GM21576 (cell line): ENCODE measurements at regions not wholly inside any gene's neighbourhood (a gene's known extent, or its start where the extent isn't known, plus 50 kb on each side); places are given as distances from the start of the nearest gene placed in this dataset.
"Not testable (repeated sequence)": the region's sequence is repeated elsewhere in the genome, so short reads cannot be mapped to it uniquely, and the experiment has no call there.

Source experiments
- ATAC-seq: cut with Tn5 transposase; IDR thresholded peaks from one replicate; pipeline ENCODE4 v1.9.1; 2021; ENCODE audit warnings: mild to moderate bottlenecking, moderate library complexity; ENCODE audit not compliant: unreplicated experiment

- no peak for ATAC-seq
These were observed 383.6 kb downstream of the SLITRK1 start for GRCh38 chr13:83498481-83499190.

DNA sequence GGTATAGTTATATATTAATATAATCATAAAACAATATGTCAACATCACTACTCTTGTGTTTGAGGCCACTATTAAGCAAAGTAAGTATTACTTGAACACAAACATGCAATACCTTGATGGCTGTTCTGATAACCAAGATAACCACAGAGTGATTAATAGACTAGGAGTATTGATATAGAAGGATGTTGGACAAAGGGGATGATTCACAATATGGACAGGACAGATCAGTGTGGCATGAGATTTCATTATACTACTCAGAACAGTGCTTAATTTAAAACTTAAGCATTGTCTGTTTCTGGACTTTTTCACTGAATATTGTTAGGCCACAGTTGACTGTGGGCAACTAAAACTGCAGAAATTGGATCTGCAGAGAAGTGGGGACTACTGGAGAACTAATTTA is 384.2 kb downstream of the SLITRK1 start:
- no peak for ATAC-seq

- ATAC-seq, result no peak
These were observed 385.8 kb downstream of the SLITRK1 start for GRCh38 chr13:83496501-83496900.

DNA sequence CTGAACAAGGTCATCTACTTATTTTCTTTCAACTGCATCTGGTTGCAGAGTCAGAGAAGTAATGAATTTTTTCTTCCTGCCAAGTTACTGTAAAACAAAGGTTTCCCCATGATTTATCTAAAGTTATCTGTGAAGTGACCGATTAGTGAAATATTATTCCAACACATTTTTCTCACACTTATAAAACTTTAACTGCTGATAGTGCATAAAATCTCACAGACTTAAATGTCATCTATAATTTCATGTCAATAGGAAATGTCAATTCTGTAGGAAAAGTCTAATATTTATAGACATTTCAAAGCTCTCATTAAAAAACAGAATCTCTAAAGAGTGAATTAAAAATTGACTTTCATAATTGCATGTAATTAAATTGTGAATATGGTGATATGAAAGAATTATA is 397.2 kb downstream of the SLITRK1 start:
- ATAC-seq, result no peak

DNA sequence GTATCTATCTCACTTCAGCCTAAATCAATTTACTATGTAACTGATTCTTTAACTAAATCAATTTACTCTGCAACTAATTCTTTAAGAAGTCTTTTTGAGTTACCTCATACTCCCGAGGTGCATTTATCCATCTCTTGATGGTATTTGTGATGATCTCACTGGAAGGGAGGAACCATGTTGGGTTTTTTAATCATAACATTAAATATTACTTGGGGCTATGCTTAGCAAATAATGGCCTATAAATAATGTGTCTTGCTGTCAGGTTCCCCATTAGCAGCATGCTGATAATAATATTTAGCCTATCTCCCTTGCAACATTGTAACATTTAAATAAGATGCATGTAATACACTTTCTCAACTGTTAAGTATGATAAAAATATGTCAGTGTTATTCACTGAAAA is 411.3 kb downstream of the SLITRK1 start:
- no peak for ATAC-seq

- ATAC-seq, result no peak
These were observed 412.0 kb downstream of the SLITRK1 start for GRCh38 chr13:83470133-83470797.

- ATAC-seq, result no peak
These were observed 428.6 kb downstream of the SLITRK1 start for GRCh38 chr13:83453723-83454122.

DNA sequence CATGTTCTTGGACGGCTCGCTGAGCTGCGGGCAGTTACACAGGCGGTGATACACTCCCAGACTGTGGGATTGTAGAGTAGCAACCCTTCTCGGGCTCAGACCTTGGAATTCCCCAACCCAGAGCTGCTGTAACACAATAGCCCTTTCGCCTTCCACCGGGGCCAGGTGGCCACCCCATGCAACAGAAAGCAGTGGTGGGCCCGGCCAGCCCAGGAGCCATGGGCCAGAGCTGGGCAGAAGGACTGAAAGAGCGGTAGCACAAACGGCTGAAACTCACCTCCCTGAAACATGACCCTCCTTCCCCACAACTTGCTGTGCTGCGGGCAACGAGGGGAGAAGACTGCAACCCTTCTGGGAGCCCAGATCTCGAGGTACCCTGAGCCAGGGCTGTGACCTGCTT is 429.0 kb downstream of the SLITRK1 start:
- ATAC-seq, result no peak

DNA sequence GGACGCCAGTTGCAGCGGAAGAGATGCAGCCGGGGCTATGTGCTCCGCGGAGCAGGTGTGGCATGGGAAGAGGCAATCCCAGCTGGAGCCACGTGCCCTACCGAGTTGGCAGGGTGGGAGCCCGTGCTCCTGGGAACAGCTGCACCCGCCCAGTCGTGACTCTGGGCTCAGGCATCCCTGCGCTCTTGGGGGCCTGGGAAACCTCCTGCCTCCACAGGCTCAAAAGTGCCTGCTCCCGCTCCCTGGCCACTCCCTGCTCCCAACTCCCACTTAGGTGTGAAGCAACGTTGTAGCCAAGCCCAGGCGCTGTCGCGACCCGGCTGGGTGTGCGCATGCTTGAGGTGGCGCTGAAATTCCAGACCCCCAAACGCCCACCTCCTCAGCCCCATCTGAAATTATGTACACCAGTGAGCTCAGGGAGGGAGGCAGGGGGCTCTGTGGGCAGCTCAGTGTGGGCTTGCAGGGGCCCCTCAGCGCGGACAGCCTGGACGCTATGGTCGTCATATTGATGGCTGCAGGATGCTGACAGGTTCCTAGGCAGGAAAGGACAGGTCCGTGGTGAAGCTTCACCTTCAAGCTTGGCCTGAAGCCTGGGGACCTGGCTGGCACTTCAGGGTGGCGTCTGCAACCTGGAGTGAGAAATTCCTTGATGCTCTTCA is 429.9 kb downstream of the SLITRK1 start:
- ATAC-seq, result no peak

DNA sequence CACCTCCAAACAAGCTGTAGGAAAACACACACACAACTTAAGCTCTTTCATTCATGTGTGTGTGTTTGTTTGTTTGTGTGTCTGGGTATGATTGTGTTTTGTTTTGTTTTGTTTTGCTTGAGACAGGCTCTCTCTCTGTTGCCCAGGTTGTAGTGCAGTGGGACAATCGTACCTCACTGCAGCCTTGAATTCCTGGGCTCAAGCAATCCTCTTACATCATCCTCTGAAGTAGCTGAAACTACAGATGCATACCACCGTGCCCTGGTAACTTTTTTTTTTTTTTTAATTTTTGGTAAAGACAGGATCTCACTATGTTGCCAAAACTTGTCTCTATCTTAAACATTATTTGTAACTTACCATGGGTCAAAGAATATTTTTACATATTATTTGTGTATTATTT is 431.7 kb downstream of the SLITRK1 start:
- ATAC-seq, result no peak

DNA sequence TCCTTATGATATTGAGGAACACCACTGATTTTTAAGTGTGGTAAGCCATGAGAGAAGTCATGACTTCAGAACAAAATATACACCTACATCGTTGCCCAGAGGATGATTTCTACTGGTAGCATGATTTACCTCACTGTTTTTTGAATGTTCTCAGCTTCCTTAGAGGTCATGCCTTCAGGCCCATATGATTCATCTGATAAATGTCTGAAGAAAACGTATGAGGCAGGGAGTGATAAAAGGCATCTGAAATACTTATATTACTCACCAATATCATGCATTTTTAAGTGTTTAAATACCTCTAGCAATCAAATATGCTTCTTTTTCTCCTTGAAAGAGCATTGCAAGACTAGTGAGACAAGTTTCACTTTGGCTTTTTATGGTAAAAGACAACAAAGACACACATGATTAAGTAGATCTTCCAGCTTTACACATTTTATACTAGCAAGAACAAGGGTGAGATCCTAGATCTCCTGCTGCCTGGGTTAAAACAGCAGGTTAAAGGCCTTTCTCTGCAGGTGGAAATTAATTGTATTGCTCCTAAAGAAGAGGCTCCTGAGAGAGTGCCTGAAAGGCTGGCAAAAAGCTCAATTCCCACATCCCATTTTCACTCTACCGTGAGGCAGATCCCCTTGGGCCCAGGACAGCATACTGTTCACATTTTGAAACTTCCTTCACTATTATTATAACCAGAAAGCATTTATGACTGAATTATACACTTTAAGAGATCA is 432.4 kb downstream of the SLITRK1 start:
- ATAC-seq, result no peak

DNA sequence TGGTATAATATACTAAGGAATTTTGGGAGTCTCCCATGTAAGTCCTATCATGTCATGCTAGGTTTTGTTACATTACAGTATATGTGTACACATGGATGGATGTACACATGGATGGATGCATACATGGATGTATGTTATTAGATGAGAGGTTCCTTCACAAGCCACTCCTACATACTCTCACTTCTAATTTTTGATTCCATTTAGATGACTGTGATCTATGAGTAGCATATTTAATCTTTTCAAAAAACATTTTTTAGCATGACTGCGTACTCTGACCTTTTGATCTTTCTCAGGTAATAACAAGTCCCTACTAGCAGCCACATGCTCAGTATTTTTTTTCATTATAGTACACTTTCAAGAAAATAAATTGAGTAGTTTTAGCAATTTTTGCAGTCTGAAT is 441.8 kb downstream of the SLITRK1 start:
- ATAC-seq, result no peak

DNA sequence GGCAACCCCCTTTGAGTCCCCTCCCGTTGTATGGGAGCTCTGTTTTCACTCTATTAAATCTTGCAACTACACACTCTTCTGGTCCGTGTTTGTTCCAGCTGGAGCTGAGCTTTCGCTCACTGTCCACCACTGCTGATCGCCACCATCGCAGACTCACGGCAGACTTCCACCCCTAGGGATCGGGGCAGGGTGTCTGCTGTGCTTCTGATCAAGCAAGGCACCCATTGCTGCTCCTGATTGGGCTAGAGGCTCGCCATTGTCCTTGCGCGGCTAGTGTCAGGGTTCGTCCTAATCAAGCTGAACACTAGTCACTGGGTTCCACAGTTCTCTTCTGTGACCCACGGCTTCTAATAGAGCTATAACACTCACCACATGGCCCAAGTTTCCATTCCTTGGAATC is 442.8 kb downstream of the SLITRK1 start:
- ATAC-seq, result not testable (repeated sequence)

- ATAC-seq, result no peak
These were observed 458.4 kb downstream of the SLITRK1 start for GRCh38 chr13:83423861-83424260.

DNA sequence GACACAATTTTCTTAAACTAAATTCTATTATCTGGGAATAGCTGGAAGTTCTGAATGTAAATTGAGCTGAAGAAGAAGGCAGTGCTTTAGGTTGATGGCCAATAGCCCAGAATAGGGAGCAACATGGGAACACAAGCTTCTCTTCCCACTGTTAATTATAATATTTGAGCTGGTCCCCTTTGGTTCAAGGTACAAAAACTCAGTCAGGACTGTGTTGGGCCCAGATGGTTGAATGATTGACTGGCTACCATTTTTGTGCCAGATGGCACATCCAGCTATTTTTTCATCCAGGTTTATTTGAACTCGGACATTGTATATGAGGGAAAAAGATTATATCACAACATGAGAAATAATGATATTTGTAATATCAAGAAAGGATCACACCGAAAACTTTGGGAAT is 458.9 kb downstream of the SLITRK1 start:
- no peak for ATAC-seq

DNA sequence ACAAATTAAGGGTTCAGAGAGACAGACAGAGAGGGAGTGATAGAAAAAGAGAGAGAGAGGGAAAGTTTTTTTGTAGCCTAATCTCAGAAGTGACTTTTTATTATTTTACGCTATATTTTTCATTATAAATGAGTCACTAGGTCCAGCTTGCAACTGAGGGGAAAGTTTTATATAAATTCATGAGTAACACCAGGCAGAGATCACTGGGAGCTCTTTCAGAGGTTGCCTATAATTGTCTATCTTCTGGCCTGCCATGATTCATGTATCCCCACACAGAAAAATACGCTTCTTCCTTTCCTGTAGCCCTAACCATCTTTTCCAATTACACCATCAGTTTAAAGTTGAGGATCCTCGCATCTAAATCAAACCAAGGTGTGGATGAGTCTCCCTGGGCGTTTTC is 467.9 kb downstream of the SLITRK1 start:
- no peak for ATAC-seq

- no peak for ATAC-seq
These were observed 495.7 kb downstream of the SLITRK1 start for GRCh38 chr13:83386609-83387008.

DNA sequence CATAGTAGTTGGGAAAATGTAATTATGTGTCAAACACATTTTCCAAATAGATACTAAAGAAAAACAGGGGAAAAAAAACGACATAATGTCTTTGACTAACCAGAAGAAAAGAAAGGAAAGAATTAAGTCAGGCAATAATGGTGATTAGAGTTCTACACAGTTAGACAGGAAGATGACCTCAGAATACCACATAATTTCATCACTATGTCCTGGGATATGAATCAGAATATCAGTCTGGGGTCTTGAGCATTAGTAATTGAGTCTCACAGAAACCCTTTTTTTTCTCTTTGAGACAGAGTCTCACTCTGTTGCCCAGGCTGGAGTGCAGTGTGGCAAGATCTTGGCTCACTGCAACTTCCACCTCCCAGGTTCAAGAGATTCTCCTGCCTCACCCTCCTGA is 503.4 kb downstream of the SLITRK1 start:
- no peak for ATAC-seq

GRCh38 chr13:83377491-83377890 is 504.8 kb downstream of the SLITRK1 start:
- no peak for ATAC-seq

DNA sequence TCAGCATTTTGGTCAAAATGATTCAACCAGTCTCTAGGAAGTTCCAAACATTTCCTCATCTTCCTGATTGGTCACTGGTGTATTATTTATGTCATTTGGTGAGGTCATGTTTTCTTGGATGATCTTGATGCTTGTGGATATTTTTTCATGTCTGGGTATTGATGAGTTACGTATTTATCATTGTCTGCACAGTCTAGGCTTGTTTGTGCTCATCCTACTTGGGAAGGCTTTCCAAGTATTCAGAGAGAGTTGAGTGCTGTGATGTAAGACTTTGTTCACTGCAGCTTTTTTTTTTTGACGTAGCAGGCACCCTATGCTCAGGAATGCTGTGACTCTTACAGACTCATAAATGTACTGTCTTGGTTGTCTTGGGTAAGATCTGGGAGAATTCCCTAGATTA is 509.5 kb downstream of the SLITRK1 start:
- ATAC-seq, result no peak

GRCh38 chr13:83365723-83366122 is 516.6 kb downstream of the SLITRK1 start:
- no peak for ATAC-seq

DNA sequence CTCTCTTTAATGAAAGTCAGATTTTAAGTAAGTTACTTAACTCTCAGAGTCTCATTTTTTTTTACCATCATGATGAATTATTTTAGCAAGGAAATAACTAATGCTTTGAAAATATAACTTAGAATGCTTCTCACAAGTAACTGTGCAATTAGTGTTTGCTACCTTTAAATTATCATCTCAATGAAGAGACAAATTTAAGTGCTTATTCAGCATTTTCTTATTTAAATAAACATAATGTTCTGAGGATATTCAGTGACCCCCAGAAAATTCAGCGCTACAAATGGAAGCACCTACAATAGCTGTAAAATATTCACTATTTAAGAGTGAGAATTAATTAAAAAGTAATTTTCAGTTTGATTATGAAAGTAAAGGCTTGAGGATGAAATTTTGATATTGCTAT is 527.2 kb downstream of the SLITRK1 start:
- ATAC-seq, result no peak
